ENCODE measurements at regions not wholly inside any gene's neighbourhood (a gene's known extent, or its start where the extent isn't known, plus 50 kb on each side); places are given as distances from the start of the nearest gene placed in this dataset.
"Not testable (repeated sequence)": the region's sequence is repeated elsewhere in the genome, so short reads cannot be mapped to it uniquely, and the experiment has no call there.

- Mint-ChIP-seq H3K27me3 (ENCODE audit: unreplicated experiment) (no peaks in the 10 kb centered on the region), H3K4me3 (ENCODE audit: low read depth, unreplicated experiment) (no peak overlapping the region), H3K36me3 (ENCODE audit: insufficient read depth, unreplicated experiment) (no peaks in the 10 kb centered on the region), H3K27ac (ENCODE audit: unreplicated experiment) (no peak overlapping the region), H3K9me3 (ENCODE audit: low read depth, unreplicated experiment) (no peaks in the 10 kb centered on the region), H3K4me1 (ENCODE audit: low read depth, unreplicated experiment) (no peaks in the 10 kb centered on the region)
- TF ChIP-seq, protein P1, sequence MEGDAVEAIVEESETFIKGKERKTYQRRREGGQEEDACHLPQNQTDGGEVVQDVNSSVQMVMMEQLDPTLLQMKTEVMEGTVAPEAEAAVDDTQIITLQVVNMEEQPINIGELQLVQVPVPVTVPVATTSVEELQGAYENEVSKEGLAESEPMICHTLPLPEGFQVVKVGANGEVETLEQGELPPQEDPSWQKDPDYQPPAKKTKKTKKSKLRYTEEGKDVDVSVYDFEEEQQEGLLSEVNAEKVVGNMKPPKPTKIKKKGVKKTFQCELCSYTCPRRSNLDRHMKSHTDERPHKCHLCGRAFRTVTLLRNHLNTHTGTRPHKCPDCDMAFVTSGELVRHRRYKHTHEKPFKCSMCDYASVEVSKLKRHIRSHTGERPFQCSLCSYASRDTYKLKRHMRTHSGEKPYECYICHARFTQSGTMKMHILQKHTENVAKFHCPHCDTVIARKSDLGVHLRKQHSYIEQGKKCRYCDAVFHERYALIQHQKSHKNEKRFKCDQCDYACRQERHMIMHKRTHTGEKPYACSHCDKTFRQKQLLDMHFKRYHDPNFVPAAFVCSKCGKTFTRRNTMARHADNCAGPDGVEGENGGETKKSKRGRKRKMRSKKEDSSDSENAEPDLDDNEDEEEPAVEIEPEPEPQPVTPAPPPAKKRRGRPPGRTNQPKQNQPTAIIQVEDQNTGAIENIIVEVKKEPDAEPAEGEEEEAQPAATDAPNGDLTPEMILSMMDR (IDR thresholded peaks at IDR 0.05; ENCODE audit: unreplicated experiment): no peak
- CTCF ChIA-PET: no interaction called here
- no TSS peak for BruUV-seq (replicated peaks)
- no peak for DNase-seq
- intact Hi-C loops (cut with micrococcal nuclease; ENCODE audit: unreplicated experiment): no loop called here
These were observed 284.0 kb upstream of the FRG1 start for GRCh38 chr4:189656641-189657040.

DNA sequence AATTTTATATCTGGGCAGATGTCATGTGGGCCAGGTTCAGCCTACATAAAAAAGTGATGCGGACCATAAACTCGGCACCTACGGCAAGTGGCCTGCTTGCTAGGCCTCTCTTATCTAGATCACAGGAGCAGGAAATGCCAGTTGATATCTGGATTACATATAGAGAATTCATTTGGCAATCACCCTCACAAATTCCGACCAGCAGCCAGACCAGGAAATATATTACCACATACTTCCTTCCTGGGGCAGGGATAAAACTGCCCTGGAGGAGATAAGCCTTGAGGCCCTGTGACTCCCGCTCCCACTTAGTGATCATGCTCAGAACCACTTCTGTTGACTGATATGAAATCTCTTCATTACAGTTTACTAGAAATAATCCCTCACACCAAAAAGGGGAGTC is 282.4 kb upstream of the FRG1 start:
- BruUV-seq (replicated peaks); H3K36me3 Mint-ChIP-seq (ENCODE audit: insufficient read depth, unreplicated experiment); H3K4me3 Mint-ChIP-seq (ENCODE audit: low read depth, unreplicated experiment); H3K9me3 Mint-ChIP-seq (ENCODE audit: low read depth, unreplicated experiment); H3K4me1 Mint-ChIP-seq (ENCODE audit: low read depth, unreplicated experiment); CTCF ChIA-PET; H3K27me3 Mint-ChIP-seq (ENCODE audit: unreplicated experiment); H3K27ac Mint-ChIP-seq (ENCODE audit: unreplicated experiment); intact Hi-C loops (cut with micrococcal nuclease; ENCODE audit: unreplicated experiment); DNase-seq: not testable (repeated sequence)

GRCh38 chr4:189658831-189659230 is 281.8 kb upstream of the FRG1 start:
- intact Hi-C loops (cut with micrococcal nuclease; ENCODE audit: unreplicated experiment); CTCF ChIA-PET; DNase-seq; BruUV-seq (replicated peaks); H3K9me3 Mint-ChIP-seq (ENCODE audit: low read depth, unreplicated experiment); H3K27me3 Mint-ChIP-seq (ENCODE audit: unreplicated experiment); H3K36me3 Mint-ChIP-seq (ENCODE audit: insufficient read depth, unreplicated experiment); H3K4me3 Mint-ChIP-seq (ENCODE audit: low read depth, unreplicated experiment); H3K4me1 Mint-ChIP-seq (ENCODE audit: low read depth, unreplicated experiment); H3K27ac Mint-ChIP-seq (ENCODE audit: unreplicated experiment): not testable (repeated sequence)

DNA sequence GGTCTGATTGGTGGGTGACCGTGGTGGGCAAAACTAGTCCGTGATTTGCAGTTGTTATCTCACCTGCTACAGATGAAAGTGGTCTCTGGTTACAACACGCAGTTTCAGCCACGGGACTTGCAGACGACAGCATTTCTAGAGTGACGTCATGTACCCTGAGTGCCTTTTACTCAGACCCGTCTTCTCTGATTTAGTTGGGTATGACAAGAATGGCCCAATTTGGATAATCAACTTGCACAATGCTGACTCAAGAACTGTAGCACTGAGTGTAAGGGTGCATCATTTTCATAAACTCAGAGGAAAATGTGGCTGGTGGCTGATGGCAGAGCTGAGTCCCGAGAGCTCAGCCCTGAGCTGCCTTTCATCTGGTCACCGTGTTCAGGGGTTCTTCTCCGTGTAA is 281.4 kb upstream of the FRG1 start:
- Mint-ChIP-seq H3K9me3 (ENCODE audit: low read depth, unreplicated experiment) (peaks cover 2% of the 10 kb centered on the region), H3K27me3 (ENCODE audit: unreplicated experiment) (no peaks in the 10 kb centered on the region), H3K36me3 (ENCODE audit: insufficient read depth, unreplicated experiment) (no peaks in the 10 kb centered on the region), H3K4me1 (ENCODE audit: low read depth, unreplicated experiment) (no peaks in the 10 kb centered on the region), H3K4me3 (ENCODE audit: low read depth, unreplicated experiment) (no peak overlapping the region), H3K27ac (ENCODE audit: unreplicated experiment) (no peak overlapping the region)
- CTCF ChIA-PET: no interaction called here
- DNase-seq: no peak
- BruUV-seq (replicated peaks): no TSS peak
- TF ChIP-seq, protein P1 (IDR thresholded peaks at IDR 0.05; ENCODE audit: unreplicated experiment): no peak
- intact Hi-C loops (cut with micrococcal nuclease; ENCODE audit: unreplicated experiment): no loop called here

GRCh38 chr4:189660722-189661360 is 279.8 kb upstream of the FRG1 start:
- BruUV-seq (replicated peaks): no TSS peak
- TF ChIP-seq, protein P1 (IDR thresholded peaks at IDR 0.05; ENCODE audit: unreplicated experiment): no peak
- Mint-ChIP-seq H3K27me3 (ENCODE audit: unreplicated experiment) (no peaks in the 10 kb centered on the region), H3K4me3 (ENCODE audit: low read depth, unreplicated experiment) (no peak overlapping the region), H3K36me3 (ENCODE audit: insufficient read depth, unreplicated experiment) (no peaks in the 10 kb centered on the region), H3K9me3 (ENCODE audit: low read depth, unreplicated experiment) (peaks cover 3% of the 10 kb centered on the region), H3K4me1 (ENCODE audit: low read depth, unreplicated experiment) (no peaks in the 10 kb centered on the region), H3K27ac (ENCODE audit: unreplicated experiment) (no peak overlapping the region)
- intact Hi-C loops (cut with micrococcal nuclease; ENCODE audit: unreplicated experiment): no loop called here
- CTCF ChIA-PET: no interaction called here
- no peak for DNase-seq
